A549 (cell line): ENCODE measurements at regions not wholly inside any gene's neighbourhood (a gene's known extent, or its start where the extent isn't known, plus 50 kb on each side); places are given as distances from the start of the nearest gene placed in this dataset.

ENCODE experiments used
- CHD4 ChIP-seq: fragments of 200-600 bp; sonication (generic); IDR thresholded peaks from 2 replicates; pipeline ENCODE4 v1.6.1; 2016; ENCODE audit warnings: antibody characterized with exemption, mild to moderate bottlenecking, borderline replicate concordance
- HDAC2 ChIP-seq: fragments of 200-600 bp; sonication (generic); IDR thresholded peaks from 2 replicates; pipeline ENCODE4 v1.6.1; 2016
- KDM1A ChIP-seq: fragments of 200-600 bp; sonication (generic); IDR thresholded peaks from 2 replicates; pipeline ENCODE4 v1.6.1; 2016; ENCODE audit warnings: low read depth, mild to moderate bottlenecking
- MYC ChIP-seq: IDR thresholded peaks from 2 replicates; pipeline ENCODE4 v1.6.1; 2012; ENCODE audit warnings: mild to moderate bottlenecking, inconsistent platforms, low read length, improper control_type of control experiment, borderline replicate concordance
- POLR2A ChIP-seq: IDR thresholded peaks from 2 replicates; pipeline ENCODE4 v1.6.1; 2012; ENCODE audit warnings: mild to moderate bottlenecking, low read length
- RAD21 ChIP-seq, 2 experiments: fragments of >200 bp in 1 of 2; sonication (Bioruptor Twin) in 1 of 2; formaldehyde crosslinking in 1 of 2; IDR thresholded peaks in 1 of 2; conservative IDR thresholded peaks in 1 of 2; 2 replicates in 1 of 2; 3 replicates in 1 of 2; pipeline ENCODE4 v1.6.1; 2012 to 2018; ENCODE audit warnings: inconsistent platforms in 1 of 2
- TF ChIP-seq, protein P1 (sequence below): fragments of 200-600 bp; sonication (generic); IDR thresholded peaks from 2 replicates; pipeline ENCODE4 v1.6.1; 2016; ENCODE audit warnings: antibody characterized with exemption, mild to moderate bottlenecking, moderate library complexity
- TF ChIP-seq, protein P2 (sequence below): fragments of >200 bp; sonication (Bioruptor Twin); formaldehyde crosslinking; IDR thresholded peaks from 3 replicates; pipeline ENCODE4 v1.5.1; 2016
- TF ChIP-seq, protein P3 (sequence below): fragments of 150-350 bp; IDR thresholded peaks from 2 replicates; pipeline ENCODE4 v1.6.1; 2014; ENCODE audit warnings: low read depth, mild to moderate bottlenecking, low read length

GRCh38 chr2:66691031-66691965 is 256.4 kb downstream of the MEIS1 start:
- TF ChIP-seq, protein P1, sequence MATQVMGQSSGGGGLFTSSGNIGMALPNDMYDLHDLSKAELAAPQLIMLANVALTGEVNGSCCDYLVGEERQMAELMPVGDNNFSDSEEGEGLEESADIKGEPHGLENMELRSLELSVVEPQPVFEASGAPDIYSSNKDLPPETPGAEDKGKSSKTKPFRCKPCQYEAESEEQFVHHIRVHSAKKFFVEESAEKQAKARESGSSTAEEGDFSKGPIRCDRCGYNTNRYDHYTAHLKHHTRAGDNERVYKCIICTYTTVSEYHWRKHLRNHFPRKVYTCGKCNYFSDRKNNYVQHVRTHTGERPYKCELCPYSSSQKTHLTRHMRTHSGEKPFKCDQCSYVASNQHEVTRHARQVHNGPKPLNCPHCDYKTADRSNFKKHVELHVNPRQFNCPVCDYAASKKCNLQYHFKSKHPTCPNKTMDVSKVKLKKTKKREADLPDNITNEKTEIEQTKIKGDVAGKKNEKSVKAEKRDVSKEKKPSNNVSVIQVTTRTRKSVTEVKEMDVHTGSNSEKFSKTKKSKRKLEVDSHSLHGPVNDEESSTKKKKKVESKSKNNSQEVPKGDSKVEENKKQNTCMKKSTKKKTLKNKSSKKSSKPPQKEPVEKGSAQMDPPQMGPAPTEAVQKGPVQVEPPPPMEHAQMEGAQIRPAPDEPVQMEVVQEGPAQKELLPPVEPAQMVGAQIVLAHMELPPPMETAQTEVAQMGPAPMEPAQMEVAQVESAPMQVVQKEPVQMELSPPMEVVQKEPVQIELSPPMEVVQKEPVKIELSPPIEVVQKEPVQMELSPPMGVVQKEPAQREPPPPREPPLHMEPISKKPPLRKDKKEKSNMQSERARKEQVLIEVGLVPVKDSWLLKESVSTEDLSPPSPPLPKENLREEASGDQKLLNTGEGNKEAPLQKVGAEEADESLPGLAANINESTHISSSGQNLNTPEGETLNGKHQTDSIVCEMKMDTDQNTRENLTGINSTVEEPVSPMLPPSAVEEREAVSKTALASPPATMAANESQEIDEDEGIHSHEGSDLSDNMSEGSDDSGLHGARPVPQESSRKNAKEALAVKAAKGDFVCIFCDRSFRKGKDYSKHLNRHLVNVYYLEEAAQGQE: no peak
- TF ChIP-seq, protein P2, sequence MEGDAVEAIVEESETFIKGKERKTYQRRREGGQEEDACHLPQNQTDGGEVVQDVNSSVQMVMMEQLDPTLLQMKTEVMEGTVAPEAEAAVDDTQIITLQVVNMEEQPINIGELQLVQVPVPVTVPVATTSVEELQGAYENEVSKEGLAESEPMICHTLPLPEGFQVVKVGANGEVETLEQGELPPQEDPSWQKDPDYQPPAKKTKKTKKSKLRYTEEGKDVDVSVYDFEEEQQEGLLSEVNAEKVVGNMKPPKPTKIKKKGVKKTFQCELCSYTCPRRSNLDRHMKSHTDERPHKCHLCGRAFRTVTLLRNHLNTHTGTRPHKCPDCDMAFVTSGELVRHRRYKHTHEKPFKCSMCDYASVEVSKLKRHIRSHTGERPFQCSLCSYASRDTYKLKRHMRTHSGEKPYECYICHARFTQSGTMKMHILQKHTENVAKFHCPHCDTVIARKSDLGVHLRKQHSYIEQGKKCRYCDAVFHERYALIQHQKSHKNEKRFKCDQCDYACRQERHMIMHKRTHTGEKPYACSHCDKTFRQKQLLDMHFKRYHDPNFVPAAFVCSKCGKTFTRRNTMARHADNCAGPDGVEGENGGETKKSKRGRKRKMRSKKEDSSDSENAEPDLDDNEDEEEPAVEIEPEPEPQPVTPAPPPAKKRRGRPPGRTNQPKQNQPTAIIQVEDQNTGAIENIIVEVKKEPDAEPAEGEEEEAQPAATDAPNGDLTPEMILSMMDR: no peak
- TF ChIP-seq HDAC2 (no peak), POLR2A (no peak), KDM1A (no peak), CHD4 (no peak), RAD21 (conservative IDR thresholded peaks at IDR 0.05 in 1 of 2, IDR thresholded peaks at IDR 0.05 in 1 of 2) (no peak), MYC (no peak)
- TF ChIP-seq, protein P3, sequence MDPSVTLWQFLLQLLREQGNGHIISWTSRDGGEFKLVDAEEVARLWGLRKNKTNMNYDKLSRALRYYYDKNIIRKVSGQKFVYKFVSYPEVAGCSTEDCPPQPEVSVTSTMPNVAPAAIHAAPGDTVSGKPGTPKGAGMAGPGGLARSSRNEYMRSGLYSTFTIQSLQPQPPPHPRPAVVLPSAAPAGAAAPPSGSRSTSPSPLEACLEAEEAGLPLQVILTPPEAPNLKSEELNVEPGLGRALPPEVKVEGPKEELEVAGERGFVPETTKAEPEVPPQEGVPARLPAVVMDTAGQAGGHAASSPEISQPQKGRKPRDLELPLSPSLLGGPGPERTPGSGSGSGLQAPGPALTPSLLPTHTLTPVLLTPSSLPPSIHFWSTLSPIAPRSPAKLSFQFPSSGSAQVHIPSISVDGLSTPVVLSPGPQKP: no peak
